ENCODE measurements at regions not wholly inside any gene's neighbourhood (a gene's known extent, or its start where the extent isn't known, plus 50 kb on each side); places are given as distances from the start of the nearest gene placed in this dataset.

- no peak for TF ChIP-seq CTCF (IDR thresholded peaks at IDR 0.05; ENCODE audit: insufficient read depth, low read length)
- DNase-seq (ENCODE audit: low read depth): no peak
- H3K4me3 ChIP-seq (ENCODE audit: low read depth, low read length): no peak overlapping the region
Measured at GRCh38 chr2:94960751-94961150, 64.8 kb upstream of the MAL start.

GRCh38 chr2:94964193-94964592 lies 61.3 kb upstream of the MAL start:
- TF ChIP-seq CTCF (IDR thresholded peaks at IDR 0.05; ENCODE audit: insufficient read depth, low read length): no peak
- no peak overlapping the region for H3K4me3 ChIP-seq (ENCODE audit: low read depth, low read length)
- no peak for DNase-seq (ENCODE audit: low read depth)

- no peak overlapping the region for H3K4me3 ChIP-seq (ENCODE audit: low read depth, low read length)
- no peak for DNase-seq (ENCODE audit: low read depth)
- TF ChIP-seq CTCF (IDR thresholded peaks at IDR 0.05; ENCODE audit: insufficient read depth, low read length): no peak
Measured at GRCh38 chr2:94966689-94967088, 58.8 kb upstream of the MAL start.

GRCh38 chr2:94970353-94970752 lies 55.2 kb upstream of the MAL start:
- no peak for DNase-seq (ENCODE audit: low read depth)
- no peak for TF ChIP-seq CTCF (IDR thresholded peaks at IDR 0.05; ENCODE audit: insufficient read depth, low read length)
- no peak overlapping the region for H3K4me3 ChIP-seq (ENCODE audit: low read depth, low read length)

All from fibroblast of the aortic adventitia (primary cell).